HG02970 (cell line): ENCODE measurements at regions not wholly inside any gene's neighbourhood (a gene's known extent, or its start where the extent isn't known, plus 50 kb on each side); places are given as distances from the start of the nearest gene placed in this dataset.
"Not testable (repeated sequence)": the region's sequence is repeated elsewhere in the genome, so short reads cannot be mapped to it uniquely, and the experiment has no call there.

Experiments
- ATAC-seq: cut with Tn5 transposase; IDR thresholded peaks from one replicate; pipeline ENCODE4 v1.9.1; 2021; ENCODE audit warnings: mild to moderate bottlenecking, moderate library complexity, moderate number of reproducible peaks; ENCODE audit not compliant: unreplicated experiment, low FRiP score

- ATAC-seq = no peak
Observed at GRCh38 chr10:9126728-9127127, 1072.2 kb downstream of the GATA3 start.

GRCh38 chr10:9137368-9137767 is 1082.9 kb downstream of the GATA3 start:
- no peak for ATAC-seq

- ATAC-seq = not testable (repeated sequence)
Observed at GRCh38 chr10:9138829-9139228, 1084.3 kb downstream of the GATA3 start.

- ATAC-seq = no peak
Observed at GRCh38 chr10:9140373-9140772, 1085.9 kb downstream of the GATA3 start.

GRCh38 chr10:9147475-9147874 is 1093.0 kb downstream of the GATA3 start:
- no peak for ATAC-seq

GRCh38 chr10:9149134-9149533 is 1094.6 kb downstream of the GATA3 start:
- no peak for ATAC-seq

- ATAC-seq = not testable (repeated sequence)
Observed at GRCh38 chr10:9153057-9153456, 1098.6 kb downstream of the GATA3 start.

GRCh38 chr10:9157656-9158055 is 1103.2 kb downstream of the GATA3 start:
- no peak for ATAC-seq

GRCh38 chr10:9158675-9159074 is 1104.2 kb downstream of the GATA3 start:
- ATAC-seq = no peak

- ATAC-seq = no peak
Observed at GRCh38 chr10:9160275-9160674, 1105.8 kb downstream of the GATA3 start.

- no peak for ATAC-seq
Observed at GRCh38 chr10:9163699-9164098, 1109.2 kb downstream of the GATA3 start.

- ATAC-seq = no peak
Observed at GRCh38 chr10:9166770-9167169, 1112.3 kb downstream of the GATA3 start.

GRCh38 chr10:9172276-9172675 is 1117.8 kb downstream of the GATA3 start:
- ATAC-seq = no peak

- ATAC-seq = peak; percentile 53
Observed at GRCh38 chr10:9175200-9175599, 1120.7 kb downstream of the GATA3 start.

- ATAC-seq = not testable (repeated sequence)
Observed at GRCh38 chr10:9183197-9183880, 1128.9 kb downstream of the GATA3 start.

GRCh38 chr10:9188022-9188810 is 1133.7 kb downstream of the GATA3 start:
- ATAC-seq = no peak

GRCh38 chr10:9189448-9189847 is 1135.0 kb downstream of the GATA3 start:
- no peak for ATAC-seq

GRCh38 chr10:9193120-9193519 is 1138.6 kb downstream of the GATA3 start:
- ATAC-seq = no peak

- no peak for ATAC-seq
Observed at GRCh38 chr10:9195385-9195784, 1140.9 kb downstream of the GATA3 start.

GRCh38 chr10:9198611-9199010 is 1144.1 kb downstream of the GATA3 start:
- ATAC-seq = no peak

- ATAC-seq = no peak
Observed at GRCh38 chr10:9205558-9205957, 1151.1 kb downstream of the GATA3 start.
